ENCODE measurements at regions not wholly inside any gene's neighbourhood (a gene's known extent, or its start where the extent isn't known, plus 50 kb on each side); places are given as distances from the start of the nearest gene placed in this dataset.

GRCh38 chr2:215487002-215487372 is 51.1 kb upstream of the FN1 start:
- no peak overlapping the region for H3K4me3 ChIP-seq (ENCODE audit: low read depth, low read length)
- TF ChIP-seq CTCF (IDR thresholded peaks at IDR 0.05; ENCODE audit: low read depth, low read length): no peak

- no peak for TF ChIP-seq CTCF (IDR thresholded peaks at IDR 0.05; ENCODE audit: low read depth, low read length)
- H3K4me3 ChIP-seq (ENCODE audit: low read depth, low read length): no peak overlapping the region
These were observed 50.6 kb upstream of the FN1 start for GRCh38 chr2:215486291-215487001.

Measured in WI38 (cell line).